A549 (cell line): ENCODE measurements at regions not wholly inside any gene's neighbourhood (a gene's known extent, or its start where the extent isn't known, plus 50 kb on each side); places are given as distances from the start of the nearest gene placed in this dataset.

Source experiments
- ATAC-seq, 2 experiments: fragments of 200-7000 bp in 1 of 2; fragments of >200 bp in 1 of 2; cut with Nextera tagmentation in 1 of 2; cut with Tn5 transposase in 1 of 2; 3 replicates each; pipeline versions ENCODE4 v1.8.0 to v1.9.1; 2018 to 2020; ENCODE audit warnings: mild to moderate bottlenecking in 1 of 2, moderate library complexity in 1 of 2
- CTCF ChIA-PET: fragments of 300-600 bp; sonication (Branson Sonifier 250); formaldehyde crosslinking; extraction: SDS; loops from one replicate; lab custom pipeline; 2021; ENCODE audit warnings: antibody characterized with exemption, inconsistent platforms; lab: Yijun Ruan, JAX
- POLR2A ChIA-PET: fragments of 350-600 bp; formaldehyde crosslinking; extraction: SDS; loops from one replicate; lab custom pipeline; 2021; ENCODE audit warnings: antibody characterized with exemption, inconsistent platforms; lab: Yijun Ruan, JAX
- DNase-seq, 2 experiments: peaks; one replicate each; pipeline versions ENCODE4 v3.0.0 to v3.0.0-alpha.2; 2011 to 2016; ENCODE audit warnings: low read depth in 1 of 2, low spot score in 1 of 2
- FAIRE-seq: peaks from 2 replicates; lab custom pipeline; 2011; peaks lifted over from hg19 to GRCh38; lab: Jason Lieb, UNC
- H3K27ac ChIP-seq, 2 experiments: fragments of >200 bp; sonication (Bioruptor Twin); formaldehyde crosslinking; 3 replicates each; pipeline ENCODE4 v1.5.1; 2016 to 2017
- H3K4me1 ChIP-seq: fragments of >200 bp; sonication (Bioruptor Twin); formaldehyde crosslinking; 3 replicates; pipeline ENCODE4 v1.6.1; 2016
- H3K4me2 ChIP-seq: fragments of >200 bp; sonication (Bioruptor Twin); formaldehyde crosslinking; 3 replicates; pipeline ENCODE4 v1.6.1; 2016
- H3K4me3 ChIP-seq: fragments of >200 bp; sonication (Bioruptor Twin); formaldehyde crosslinking; 3 replicates; pipeline ENCODE4 v1.5.1; 2016
- H3K9me3 ChIP-seq: fragments of >200 bp; sonication (Bioruptor Twin); formaldehyde crosslinking; 3 replicates; pipeline ENCODE4 v1.6.1; 2016
- BCL3 ChIP-seq: fragments of >200 bp; sonication (Bioruptor Twin); formaldehyde crosslinking; IDR thresholded peaks from 3 replicates; pipeline ENCODE4 v1.6.1; 2016
- BHLHE40 ChIP-seq: IDR thresholded peaks from 2 replicates; pipeline ENCODE4 v1.6.1; 2012; ENCODE audit warnings: low read depth, low read length, inconsistent platforms
- CEBPB ChIP-seq, 2 experiments: fragments of >200 bp in 1 of 2; sonication (Bioruptor Twin) in 1 of 2; formaldehyde crosslinking in 1 of 2; IDR thresholded peaks; 2 replicates each; pipeline ENCODE4 v1.6.1; 2012 to 2016
- CHD2 ChIP-seq: fragments of 150-350 bp; IDR thresholded peaks from 2 replicates; pipeline ENCODE4 v1.6.1; 2014; ENCODE audit warnings: low read length; ENCODE audit not compliant: partially characterized antibody
- ESRRA ChIP-seq: fragments of 150-350 bp; IDR thresholded peaks from 2 replicates; pipeline ENCODE4 v1.6.1; 2014; ENCODE audit warnings: mild to moderate bottlenecking, low read length, borderline replicate concordance
- FOSL2 ChIP-seq, 2 experiments: fragments of 450-650 bp in 1 of 2; fragments of >200 bp in 1 of 2; sonication (Bioruptor Twin) in 1 of 2; formaldehyde crosslinking; IDR thresholded peaks; 2 replicates each; pipeline versions ENCODE4 v1.5.0 to v1.6.1; 2016 to 2020; ENCODE audit warnings: mild to moderate bottlenecking in 1 of 2, moderate library complexity in 1 of 2
- FOXS1 ChIP-seq: fragments of 250-450 bp; sonication (Bioruptor Pico); IDR thresholded peaks from 2 replicates; pipeline ENCODE4 v1.5.0; 2020; ENCODE audit warnings: mild to moderate bottlenecking, moderate library complexity
- HOXB13 ChIP-seq: fragments of 250-450 bp; sonication (Bioruptor Pico); IDR thresholded peaks from 2 replicates; pipeline ENCODE4 v1.5.0; 2020; ENCODE audit warnings: low read depth, mild to moderate bottlenecking, moderate library complexity
- HOXB5 ChIP-seq: fragments of 250-450 bp; sonication (Bioruptor Pico); IDR thresholded peaks from 2 replicates; pipeline ENCODE4 v1.5.0; 2020; ENCODE audit warnings: mild to moderate bottlenecking, moderate library complexity
- NFE2L2 ChIP-seq: fragments of 150-350 bp; conservative IDR thresholded peaks from 2 replicates; pipeline ENCODE4 v1.6.1; 2014; ENCODE audit warnings: low read length
- NR3C1 ChIP-seq: fragments of >200 bp; sonication (Bioruptor Twin); formaldehyde crosslinking; IDR thresholded peaks from 3 replicates; pipeline ENCODE4 v1.6.1; 2017
- POLR2A ChIP-seq: IDR thresholded peaks from 2 replicates; pipeline ENCODE4 v1.6.1; 2012; ENCODE audit warnings: mild to moderate bottlenecking, low read length
- POLR2AphosphoS2 ChIP-seq: conservative IDR thresholded peaks from 2 replicates; pipeline ENCODE4 v1.6.1; 2012; ENCODE audit warnings: low read length, improper control_type of control experiment, inconsistent platforms
- RAD21 ChIP-seq, 2 experiments: fragments of >200 bp in 1 of 2; sonication (Bioruptor Twin) in 1 of 2; formaldehyde crosslinking in 1 of 2; IDR thresholded peaks in 1 of 2; conservative IDR thresholded peaks in 1 of 2; 2 replicates in 1 of 2; 3 replicates in 1 of 2; pipeline ENCODE4 v1.6.1; 2012 to 2018; ENCODE audit warnings: inconsistent platforms in 1 of 2
- RCOR1 ChIP-seq: fragments of 150-350 bp; IDR thresholded peaks from 2 replicates; pipeline ENCODE4 v1.6.1; 2014; ENCODE audit warnings: antibody characterized with exemption, low read length, low read depth
- REST ChIP-seq: fragments of 200-600 bp; sonication (generic); IDR thresholded peaks from 2 replicates; pipeline ENCODE4 v1.6.1; 2016; ENCODE audit warnings: antibody characterized with exemption, mild to moderate bottlenecking, moderate library complexity
- RNF2 ChIP-seq: fragments of 200-600 bp; sonication (generic); IDR thresholded peaks from 2 replicates; pipeline ENCODE4 v1.6.1; 2016; ENCODE audit warnings: low read depth, mild to moderate bottlenecking, antibody characterized with exemption, moderate library complexity, borderline replicate concordance
- TP53 ChIP-seq: fragments of 250-450 bp; sonication (Bioruptor Pico); IDR thresholded peaks from 2 replicates; pipeline ENCODE4 v1.5.0; 2021; ENCODE audit warnings: mild to moderate bottlenecking, moderate library complexity
- ZNF302 ChIP-seq: fragments of 250-450 bp; sonication (Bioruptor Pico); IDR thresholded peaks from 2 replicates; pipeline ENCODE4 v1.9.0; 2021; ENCODE audit warnings: inconsistent platforms, mild to moderate bottlenecking, moderate library complexity
- WGBS: methylation state at CpG from one replicate; pipeline ENCODE4 v1.1.6; 2017; ENCODE audit errors: missing lambda C conversion rate; 5-methylcytosine and 5-hydroxymethylcytosine counted together

- TF ChIP-seq CHD2 (no peak), POLR2A (no peak), BHLHE40 (no peak), ZNF302 (CRISPR knock-in tag) (no peak), POLR2AphosphoS2 (no peak), NR3C1 (no peak), RNF2 (no peak), TP53 (CRISPR knock-in tag) (no peak), ESRRA (no peak), FOSL2 (IDR thresholded peaks at IDR 0.05) (no peak), FOSL2 (CRISPR knock-in tag; IDR thresholded peaks at IDR 0.05) (no peak), REST (no peak), CEBPB (IDR thresholded peaks at IDR 0.05) (no peak), BCL3 (no peak), HOXB13 (no peak)
- 60% methylated on average over 3 of the region's 3 CpGs for WGBS
- ATAC-seq (no peak), DNase-seq (no peak), FAIRE-seq (no peak)
- POLR2A ChIA-PET = no interaction called here
- Histone ChIP-seq H3K4me1 (no peaks in the 10 kb centered on the region), H3K4me3 (no peak overlapping the region), H3K9me3 (no peaks in the 10 kb centered on the region), H3K4me2 (no peak overlapping the region), H3K27ac (no peak overlapping the region)
- CTCF ChIA-PET = no interaction called here
Measured at GRCh38 chr4:65028592-65028991, 619.3 kb upstream of the TECRL start.

- H3K4me1 ChIP-seq = no peaks in the 10 kb centered on the region
- no peaks in the 10 kb centered on the region for H3K9me3 ChIP-seq
- FAIRE-seq (no peak), ATAC-seq (no peak), DNase-seq (no peak)
- WGBS = 43% methylated on average over 3 of the region's 3 CpGs
- H3K4me2 ChIP-seq = no peak overlapping the region
- no peak for TF ChIP-seq RAD21 (conservative IDR thresholded peaks at IDR 0.05 in 1 of 2, IDR thresholded peaks at IDR 0.05 in 1 of 2)
- no peak for TF ChIP-seq RCOR1
- TF ChIP-seq BCL3 = no peak
- TF ChIP-seq NFE2L2 = no peak
- TF ChIP-seq HOXB5 = no peak
- no peak for TF ChIP-seq FOXS1
- H3K4me3 ChIP-seq = no peak overlapping the region
- CTCF ChIA-PET = interaction anchor here (0.5 kb wide), 1 partner anchor 486 kb away, joined by 3 read pairs; no protein-coding TSS in a partner anchor
- POLR2A ChIA-PET = no interaction called here
- no peak overlapping the region for H3K27ac ChIP-seq
Measured at GRCh38 chr4:65023883-65024670, 614.8 kb upstream of the TECRL start.
